HG03342 (cell line): ENCODE measurements at regions not wholly inside any gene's neighbourhood (a gene's known extent, or its start where the extent isn't known, plus 50 kb on each side); places are given as distances from the start of the nearest gene placed in this dataset.

Experiments
- ATAC-seq: cut with Tn5 transposase; IDR thresholded peaks from one replicate; pipeline ENCODE4 v1.9.1; 2021; ENCODE audit warnings: mild to moderate bottlenecking, moderate library complexity; ENCODE audit not compliant: unreplicated experiment

DNA sequence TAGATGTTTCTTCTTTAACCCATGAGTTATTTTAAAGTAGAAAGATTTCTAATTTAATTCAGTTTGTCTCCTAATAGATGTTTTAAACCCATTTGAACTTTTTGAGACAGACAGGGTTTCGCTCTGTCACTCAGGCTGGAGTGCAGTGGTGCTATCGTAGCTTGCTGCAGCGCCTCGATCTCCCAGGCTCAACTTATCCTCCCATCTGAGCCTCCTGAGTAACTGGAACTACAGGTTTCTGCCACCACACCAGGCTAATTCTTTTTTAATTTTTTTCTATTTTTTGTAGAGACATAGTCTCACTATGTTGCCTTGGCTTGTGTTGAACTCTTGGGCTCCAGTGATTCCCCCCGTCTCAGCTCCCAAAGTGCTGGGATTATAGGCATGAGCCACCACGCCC is 53.0 kb upstream of the RAB18 start:
- ATAC-seq, result no peak

- no peak for ATAC-seq
These were observed 53.9 kb upstream of the RAB18 start for GRCh38 chr10:27450225-27450624.

GRCh38 chr10:27449571-27449970 is 54.5 kb upstream of the RAB18 start:
- no peak for ATAC-seq

DNA sequence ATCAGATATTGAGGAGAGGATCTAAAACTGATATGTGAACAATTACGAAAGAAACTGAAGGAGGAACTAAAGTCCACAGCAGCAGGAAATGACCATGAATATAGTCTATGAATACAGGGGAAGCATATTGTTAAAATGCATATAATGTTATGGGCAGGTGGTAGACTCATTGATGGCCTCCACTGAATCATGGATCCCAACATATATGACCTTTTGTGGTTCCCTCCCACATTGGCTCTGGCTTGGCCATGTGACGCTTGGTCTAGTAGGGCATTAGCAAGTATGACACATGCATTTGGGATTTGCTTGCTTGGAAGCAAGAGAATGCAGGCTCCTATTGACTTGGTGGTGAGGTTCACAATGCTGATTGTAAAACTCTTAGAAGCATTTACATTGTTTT is 55.2 kb upstream of the RAB18 start:
- ATAC-seq, result no peak

DNA sequence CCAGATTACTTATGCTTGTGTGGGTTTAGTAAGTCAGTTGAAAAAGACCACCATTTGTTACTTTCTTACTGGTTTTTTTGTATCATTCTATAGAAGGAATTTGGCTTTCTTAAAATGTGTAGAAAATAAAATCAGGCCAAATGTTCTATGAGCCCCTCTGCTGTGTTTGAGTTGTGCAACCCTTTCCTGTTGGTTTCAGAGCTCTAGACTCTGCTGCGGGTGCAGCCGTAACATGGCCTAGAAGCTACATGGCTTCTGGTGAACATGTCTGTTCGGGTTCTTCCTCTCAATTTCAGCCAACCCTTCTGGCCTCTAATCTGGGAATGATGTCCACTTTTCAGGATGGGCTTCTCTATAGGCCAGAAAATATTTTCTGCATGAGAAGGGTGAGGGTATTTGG is 56.6 kb upstream of the RAB18 start:
- ATAC-seq, result no peak

DNA sequence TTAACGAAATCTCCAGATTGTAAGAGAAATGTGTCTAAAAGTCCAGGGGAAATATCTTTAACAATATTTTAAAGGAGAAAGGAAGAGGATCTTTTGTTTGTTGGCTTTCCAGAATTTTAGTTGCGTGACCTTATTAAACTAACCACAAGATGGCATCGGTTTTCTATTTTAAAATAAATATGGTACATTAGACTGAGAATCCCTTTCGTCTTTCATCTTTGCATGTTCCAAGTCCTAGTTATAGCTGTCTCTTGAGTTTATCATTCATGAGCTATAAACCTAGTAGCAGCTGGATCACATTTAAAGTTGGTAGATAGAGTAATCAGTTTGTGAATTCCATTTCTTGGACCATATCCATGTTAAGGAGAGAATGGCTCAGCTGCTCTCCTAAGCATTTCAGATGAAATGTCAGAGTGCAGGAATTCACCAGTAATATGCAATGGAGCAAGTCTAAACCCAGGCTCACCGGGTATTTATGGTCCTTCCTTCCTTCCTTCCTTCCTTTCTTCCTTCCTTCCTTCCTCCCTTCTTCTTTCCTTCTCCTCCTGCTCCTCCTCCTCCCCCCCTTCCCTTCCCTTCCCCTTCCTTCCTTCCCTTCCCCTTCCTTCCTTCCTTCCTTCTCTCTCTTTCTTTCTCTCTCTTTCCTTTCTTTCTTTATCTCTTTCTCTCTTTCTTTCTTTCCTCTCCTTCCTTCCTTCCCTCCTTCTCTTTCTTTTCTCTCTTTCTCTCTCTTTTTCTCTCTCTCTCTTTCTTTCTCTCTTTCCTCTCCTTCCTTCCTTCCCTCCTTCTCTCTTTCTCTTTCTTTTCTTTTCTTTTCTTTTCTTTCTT is 57.8 kb upstream of the RAB18 start:
- no peak for ATAC-seq

GRCh38 chr10:27445070-27445469 is 59.0 kb upstream of the RAB18 start:
- ATAC-seq, result no peak

DNA sequence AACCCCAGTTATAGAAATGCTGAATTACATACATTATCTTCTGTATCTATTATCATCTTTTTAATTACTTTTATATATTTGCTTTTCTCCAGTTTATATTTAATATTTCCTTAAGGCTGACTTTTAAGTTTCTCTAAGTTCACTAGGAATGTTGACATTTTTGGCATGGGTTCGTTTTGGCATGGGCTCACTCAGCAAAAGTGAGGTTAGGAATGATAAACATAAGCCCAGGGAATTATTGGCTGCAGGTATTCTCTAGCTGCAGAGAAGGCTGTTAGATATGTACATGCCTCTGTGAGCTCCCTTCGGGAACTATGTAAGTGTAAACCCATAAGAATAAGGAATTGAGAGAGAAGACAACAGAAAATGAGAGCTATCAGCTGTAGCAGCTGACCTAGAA is 63.6 kb upstream of the RAB18 start:
- ATAC-seq, result no peak

GRCh38 chr10:27440021-27440420 is 64.1 kb upstream of the RAB18 start:
- ATAC-seq, result no peak

GRCh38 chr10:27439101-27439500 is 65.0 kb upstream of the RAB18 start:
- no peak for ATAC-seq

GRCh38 chr10:27437775-27438174 is 66.3 kb upstream of the RAB18 start:
- no peak for ATAC-seq

DNA sequence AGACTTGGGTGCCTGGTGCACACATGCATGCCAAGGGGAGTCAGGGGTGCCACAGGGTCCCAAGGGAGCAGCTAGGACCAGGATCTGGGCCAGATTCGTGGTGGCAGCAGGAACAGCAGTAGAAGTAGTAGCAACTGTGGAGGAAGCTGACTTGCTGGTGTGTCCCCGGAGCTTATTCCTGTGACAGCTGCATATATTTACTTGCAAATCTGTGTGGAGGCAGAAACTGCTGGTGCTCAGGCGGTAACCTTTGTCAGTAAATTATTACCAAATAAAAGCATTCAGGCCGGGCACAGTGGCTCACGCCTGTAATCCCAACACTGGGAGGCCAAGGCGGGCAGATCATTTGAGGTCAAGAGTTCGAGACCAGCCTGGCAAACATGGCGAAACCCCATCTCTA is 67.4 kb upstream of the RAB18 start:
- ATAC-seq, result no peak

DNA sequence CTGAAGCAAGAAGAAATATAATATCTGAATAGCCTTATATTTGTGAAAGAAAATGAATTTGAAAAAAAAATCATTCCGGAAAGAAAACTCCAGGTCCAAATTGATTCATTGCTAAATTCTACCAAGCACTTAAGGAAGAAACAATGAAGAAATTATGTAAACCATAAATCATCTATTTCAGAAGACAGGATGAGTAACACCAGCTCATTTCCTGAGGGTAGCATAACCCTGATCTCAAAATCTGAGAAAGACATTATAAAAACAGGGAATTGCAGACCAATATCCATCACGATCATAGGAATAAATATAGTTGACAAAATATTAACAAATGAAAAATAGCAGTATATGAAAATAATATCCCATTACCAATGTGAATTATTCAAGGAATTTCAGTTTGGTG is 70.1 kb upstream of the RAB18 start:
- ATAC-seq, result no peak

- no peak for ATAC-seq
These were observed 77.1 kb upstream of the RAB18 start for GRCh38 chr10:27426948-27427467.

- no peak for ATAC-seq
These were observed 90.2 kb upstream of the RAB18 start for GRCh38 chr10:27413831-27414348.

DNA sequence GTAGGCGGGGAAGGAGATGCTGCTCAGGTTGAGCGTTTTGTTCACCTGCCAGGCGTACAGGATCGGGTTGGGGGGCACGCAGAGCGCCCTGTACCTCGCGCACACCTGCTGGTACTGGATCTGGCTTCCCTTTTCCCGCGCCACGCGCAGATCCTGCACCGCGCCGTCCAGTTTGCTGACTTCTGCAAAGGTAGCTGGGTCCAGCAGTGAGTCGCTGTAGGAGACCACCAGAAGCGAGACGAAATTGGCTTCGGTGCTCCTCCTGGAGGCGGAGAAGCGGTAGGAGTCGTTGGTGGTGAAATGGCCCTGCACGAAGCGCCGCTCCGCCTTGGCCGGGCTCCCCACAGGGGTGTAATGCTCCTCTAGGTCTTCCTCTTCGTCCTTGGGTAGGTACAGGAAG is 90.7 kb upstream of the RAB18 start:
- ATAC-seq, result no peak

- no peak for ATAC-seq
These were observed 94.0 kb upstream of the RAB18 start for GRCh38 chr10:27410153-27410552.

- no peak for ATAC-seq
These were observed 96.8 kb upstream of the RAB18 start for GRCh38 chr10:27407271-27407670.

- ATAC-seq, result no peak
These were observed 104.2 kb upstream of the RAB18 start for GRCh38 chr10:27399871-27400270.

- no peak for ATAC-seq
These were observed 110.1 kb upstream of the RAB18 start for GRCh38 chr10:27393961-27394360.

DNA sequence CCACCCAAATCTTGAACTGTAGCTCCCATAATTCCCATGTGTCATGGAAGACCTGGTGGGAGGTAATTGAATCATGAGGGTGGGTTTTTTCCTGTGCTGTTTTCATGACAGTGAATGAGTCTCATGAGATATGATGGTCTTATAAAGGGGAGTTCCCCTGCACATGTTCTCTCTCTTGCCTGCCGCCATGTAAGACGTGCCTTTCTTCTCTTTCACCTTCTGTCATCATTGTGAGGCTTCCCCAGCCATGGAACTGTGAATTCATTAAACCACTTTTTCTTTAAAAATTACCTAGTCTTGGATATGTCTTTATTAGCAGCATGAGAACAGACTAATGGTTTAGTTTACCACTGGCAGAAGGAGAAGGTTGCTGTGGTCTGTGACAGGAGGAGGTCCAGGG is 111.5 kb upstream of the RAB18 start:
- ATAC-seq, result no peak

- no peak for ATAC-seq
These were observed 112.2 kb upstream of the RAB18 start for GRCh38 chr10:27391916-27392315.

- no peak for ATAC-seq
These were observed 112.8 kb upstream of the RAB18 start for GRCh38 chr10:27391325-27391724.
